GM12892 (cell line): ENCODE measurements at regions not wholly inside any gene's neighbourhood (a gene's known extent, or its start where the extent isn't known, plus 50 kb on each side); places are given as distances from the start of the nearest gene placed in this dataset.

Source experiments
- DNase-seq: peaks from one replicate; pipeline ENCODE4 v3.0.0; 2011; ENCODE audit not compliant: insufficient read length
- FAIRE-seq: peaks from 2 replicates; lab custom pipeline; 2011; peaks lifted over from hg19 to GRCh38; lab: Jason Lieb, UNC
- POLR2A ChIP-seq: IDR thresholded peaks from 2 replicates; pipeline ENCODE4 v1.6.1; 2011; ENCODE audit warnings: low read depth, low read length, control low read depth
- POLR2AphosphoS5 ChIP-seq: IDR thresholded peaks from 2 replicates; pipeline ENCODE4 v1.6.1; 2011; ENCODE audit warnings: low read depth, low read length, control low read depth
- TAF1 ChIP-seq: IDR thresholded peaks from 2 replicates; pipeline ENCODE4 v1.6.1; 2011; ENCODE audit warnings: low read depth, mild to moderate bottlenecking, control low read depth, low read length, borderline replicate concordance

DNA sequence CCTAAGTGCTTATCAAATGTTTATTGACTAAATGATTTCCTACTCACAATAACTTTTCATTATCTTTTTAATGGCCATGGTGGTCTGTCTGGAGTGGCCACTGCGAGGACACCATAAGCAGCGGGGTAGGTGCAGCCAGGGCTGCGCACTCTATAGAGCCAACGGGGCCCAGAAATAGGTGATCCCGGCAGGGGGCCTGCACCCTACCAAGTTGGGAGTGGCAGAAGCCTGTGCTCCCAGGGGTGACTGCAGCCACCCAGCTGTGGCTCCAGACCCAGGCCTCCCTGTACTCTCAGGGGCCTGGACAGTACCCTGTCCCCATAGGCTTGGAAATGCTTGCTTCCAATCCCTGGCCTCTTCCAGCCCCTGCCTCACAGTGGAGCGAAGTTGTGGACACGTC lies 426.4 kb upstream of the FAT3 start:
- FAIRE-seq (no peak), DNase-seq (no peak)
- no peak for TF ChIP-seq POLR2A
- no peak for TF ChIP-seq POLR2AphosphoS5
- no peak for TF ChIP-seq TAF1

GRCh38 chr11:91796999-91797398 lies 427.6 kb upstream of the FAT3 start:
- TF ChIP-seq TAF1 (no peak), POLR2AphosphoS5 (no peak), POLR2A (no peak)
- DNase-seq (no peak), FAIRE-seq (no peak)

DNA sequence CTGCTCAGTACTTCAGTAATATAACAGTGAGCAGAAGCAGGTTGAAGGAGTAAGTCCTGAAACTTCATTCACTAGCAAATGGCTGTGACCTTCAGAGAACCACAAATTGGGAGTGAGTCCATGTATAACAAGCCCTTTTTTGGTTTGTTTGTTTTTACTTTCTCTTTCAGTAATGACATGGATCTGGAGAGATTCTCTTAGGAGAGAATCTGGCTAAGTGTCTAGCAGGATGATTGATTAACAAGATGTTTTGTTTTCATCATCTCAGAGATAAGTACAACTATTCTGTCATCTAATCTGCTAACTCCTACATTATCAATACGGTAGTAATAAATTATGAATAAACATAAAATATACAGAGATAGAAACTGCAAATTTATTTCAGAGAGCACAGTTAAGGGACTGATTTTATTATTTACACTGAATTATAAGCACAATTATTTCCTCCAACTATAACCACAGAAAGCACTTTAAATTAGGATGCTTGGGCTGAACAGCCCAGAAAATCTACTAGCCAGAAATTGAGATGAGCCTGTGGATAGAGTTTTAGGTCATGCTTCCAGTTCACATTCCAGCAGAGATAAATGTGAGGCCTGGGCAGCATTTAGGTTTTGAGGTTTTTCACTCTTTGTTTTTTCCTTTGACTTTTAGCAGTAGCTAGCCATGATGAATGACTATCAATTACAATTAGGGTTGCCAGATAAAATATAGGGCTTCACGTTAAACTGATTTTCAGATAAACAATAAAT lies 429.3 kb upstream of the FAT3 start:
- DNase-seq, result no peak
- FAIRE-seq, result no peak
- TF ChIP-seq POLR2AphosphoS5, result no peak
- TF ChIP-seq POLR2A, result no peak
- no peak for TF ChIP-seq TAF1

DNA sequence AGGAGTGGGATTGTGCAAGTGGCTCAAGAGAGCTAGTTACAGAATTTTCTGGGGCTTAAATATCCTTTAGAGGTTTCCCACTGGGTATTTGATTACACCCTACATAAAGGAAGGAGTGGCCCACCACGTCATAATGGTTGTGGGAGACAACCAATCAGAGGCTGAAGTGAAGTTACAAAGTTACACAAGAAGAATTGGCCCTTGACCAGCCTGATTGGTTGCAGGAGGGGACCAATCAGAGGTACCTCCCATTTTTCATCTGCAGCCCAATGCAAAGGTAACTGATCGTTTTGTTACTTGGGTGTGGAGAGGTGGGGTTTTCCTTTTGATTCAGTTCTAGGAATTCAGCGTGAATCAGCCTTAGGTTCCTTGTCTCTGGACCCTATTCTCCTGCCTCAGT lies 430.5 kb upstream of the FAT3 start:
- DNase-seq, result no peak
- FAIRE-seq, result no peak
- no peak for TF ChIP-seq POLR2AphosphoS5
- TF ChIP-seq TAF1, result no peak
- no peak for TF ChIP-seq POLR2A

GRCh38 chr11:91792779-91793262 lies 431.8 kb upstream of the FAT3 start:
- FAIRE-seq, result no peak
- DNase-seq, result no peak
- no peak for TF ChIP-seq TAF1
- no peak for TF ChIP-seq POLR2AphosphoS5
- no peak for TF ChIP-seq POLR2A

DNA sequence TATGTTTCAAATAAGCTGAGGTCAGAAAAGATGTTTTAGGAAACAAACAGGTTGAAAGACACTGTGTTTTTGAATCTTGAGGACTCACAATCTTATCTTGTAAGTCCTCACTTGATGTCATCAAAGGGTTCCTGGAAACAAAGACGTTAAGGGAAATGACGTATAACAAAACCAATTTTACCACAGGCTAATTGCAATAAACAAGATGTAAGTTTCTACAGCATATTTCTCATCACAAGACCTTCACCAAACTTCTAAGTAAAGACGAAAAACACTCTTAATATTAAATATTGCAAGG lies 433.5 kb upstream of the FAT3 start:
- DNase-seq, result no peak
- FAIRE-seq, result no peak
- TF ChIP-seq POLR2A, result no peak

DNA sequence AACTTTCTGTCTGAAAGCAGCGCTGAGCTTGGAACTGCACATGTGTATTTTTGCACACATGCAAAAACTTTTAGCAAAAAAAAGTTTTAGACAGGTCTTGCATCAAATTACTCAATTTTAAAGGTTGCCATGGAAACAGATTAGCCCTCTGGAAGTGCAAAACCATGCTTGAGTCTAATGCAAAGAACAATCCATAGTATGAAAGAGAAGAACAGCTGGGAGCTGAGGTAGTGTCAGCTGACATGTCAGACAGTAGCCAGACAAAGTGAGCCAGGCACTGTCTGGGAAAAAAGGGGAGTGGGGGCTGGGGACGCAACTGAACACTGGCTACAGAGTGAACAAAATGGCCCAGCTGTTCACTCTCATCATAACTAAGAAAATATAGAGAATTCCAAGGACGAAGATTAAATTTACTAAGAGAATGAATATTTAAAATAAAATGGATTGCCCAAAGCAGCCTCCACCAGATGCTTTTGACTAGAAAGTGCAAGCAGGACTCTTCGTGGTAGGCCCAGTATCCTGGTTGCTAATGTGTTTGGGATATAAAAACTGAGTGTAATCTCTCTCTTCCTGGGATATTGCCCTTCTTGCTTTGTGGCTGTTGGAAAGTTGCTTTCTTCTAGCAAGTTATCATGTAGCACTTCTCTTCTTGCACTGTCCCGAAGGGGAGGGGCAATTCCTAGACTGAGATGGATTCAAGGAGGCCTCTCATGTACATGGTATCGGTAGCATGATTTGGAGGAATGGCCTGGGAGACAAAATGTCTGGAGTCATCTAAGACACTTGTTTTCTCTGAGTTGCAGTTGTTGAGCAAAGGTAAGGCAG lies 434.1 kb upstream of the FAT3 start:
- DNase-seq (no peak), FAIRE-seq (no peak)
- TF ChIP-seq TAF1 (no peak), POLR2A (no peak), POLR2AphosphoS5 (no peak)

- no peak for FAIRE-seq
- DNase-seq, result no peak
- no peak for TF ChIP-seq TAF1
- TF ChIP-seq POLR2A, result no peak
- no peak for TF ChIP-seq POLR2AphosphoS5
Measured at GRCh38 chr11:91788764-91789163, 435.9 kb upstream of the FAT3 start.

GRCh38 chr11:91786097-91786496 lies 438.5 kb upstream of the FAT3 start:
- no peak for FAIRE-seq
- DNase-seq, result no peak
- no peak for TF ChIP-seq POLR2A
- no peak for TF ChIP-seq TAF1
- TF ChIP-seq POLR2AphosphoS5, result no peak

GRCh38 chr11:91783173-91783572 lies 441.4 kb upstream of the FAT3 start:
- DNase-seq (no peak), FAIRE-seq (no peak)
- TF ChIP-seq TAF1 (no peak), POLR2AphosphoS5 (no peak), POLR2A (no peak)

- DNase-seq, result no peak
- no peak for TF ChIP-seq POLR2A
- no peak for TF ChIP-seq TAF1
- TF ChIP-seq POLR2AphosphoS5, result no peak
- FAIRE-seq, result no peak
Measured at GRCh38 chr11:91778758-91779157, 445.9 kb upstream of the FAT3 start.

DNA sequence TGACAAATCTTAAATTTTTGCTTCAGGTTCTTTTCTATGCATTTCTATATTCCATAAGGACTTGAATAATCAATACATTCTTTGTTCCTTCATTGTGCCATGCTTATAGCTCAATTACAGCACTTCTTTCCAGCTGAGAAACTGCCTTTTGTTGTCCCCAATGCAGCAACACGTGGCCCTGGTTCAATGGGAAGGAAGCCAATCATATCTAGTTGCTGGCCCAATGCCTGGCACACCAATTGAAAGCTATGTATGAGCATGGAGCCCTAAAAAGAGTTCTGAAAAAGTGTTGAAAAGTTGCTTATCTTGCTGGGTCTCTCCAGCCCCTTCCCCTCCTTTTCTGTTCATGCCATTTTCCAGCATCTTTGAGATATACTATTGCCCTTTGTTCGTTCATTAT lies 448.0 kb upstream of the FAT3 start:
- TF ChIP-seq TAF1 (no peak), POLR2AphosphoS5 (no peak), POLR2A (no peak)
- DNase-seq, result no peak
- no peak for FAIRE-seq
